ENCODE measurements at regions not wholly inside any gene's neighbourhood (a gene's known extent, or its start where the extent isn't known, plus 50 kb on each side); places are given as distances from the start of the nearest gene placed in this dataset.

DNA sequence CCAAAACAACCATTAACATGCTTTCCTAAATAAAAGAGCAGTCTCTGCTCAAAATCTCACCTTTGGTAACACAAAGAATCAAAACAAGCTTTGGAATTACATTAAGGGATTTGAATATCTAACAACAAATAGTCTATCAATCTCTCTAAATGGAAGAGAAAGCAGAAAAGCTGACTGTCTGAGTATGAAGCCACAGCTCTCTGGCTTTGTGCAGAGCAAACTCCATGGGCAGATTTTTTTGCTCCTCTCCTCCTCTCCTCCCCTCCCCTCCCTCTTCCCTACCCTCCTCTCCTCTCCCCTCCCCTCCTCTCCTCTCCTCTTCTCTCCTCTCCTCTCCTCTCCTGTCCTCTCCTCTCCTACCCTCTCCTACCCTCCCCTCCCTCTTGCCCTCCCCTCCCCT is 329.5 kb upstream of the ETAA1 start:
- Histone ChIP-seq H2AFZ (ENCODE audit: insufficient read depth, low read depth, low read length, poor library complexity, severe bottlenecking) (no peak overlapping the region), H3K9me3 (ENCODE audit: control extremely low read depth in 1 of 3, control insufficient read depth in 2 of 3, insufficient read depth in 1 of 3, low read length in 2 of 3) (no peaks in the 10 kb centered on the region), H3K79me2 (ENCODE audit: control insufficient read depth, insufficient read depth, low read length) (no peaks in the 10 kb centered on the region), H3K4me3 (ENCODE audit: control extremely low read depth in 1 of 5, extremely low read depth in 1 of 5, insufficient read depth in 1 of 5, low read depth in 2 of 5, low read length in 4 of 5) (no peak overlapping the region), H4K20me1 (ENCODE audit: control insufficient read depth, insufficient read depth, low read length, poor library complexity, severe bottlenecking) (no peaks in the 10 kb centered on the region), H3K36me3 (replicated peaks in 1 of 2; ENCODE audit: control extremely low read depth in 1 of 2, control insufficient read depth in 1 of 2, extremely low read depth in 1 of 2, insufficient read depth in 2 of 2, low read length in 1 of 2) (no peaks in the 10 kb centered on the region), H3K27me3 (replicated peaks in 1 of 4; ENCODE audit: control extremely low read depth in 1 of 4, control insufficient read depth in 3 of 4, insufficient read depth in 4 of 4, low read length in 3 of 4) (no peaks in the 10 kb centered on the region), H3K4me2 (replicated peaks; ENCODE audit: low read depth, low read length, poor library complexity, severe bottlenecking) (no peak overlapping the region), H3K4me1 (ENCODE audit: control insufficient read depth in 2 of 2, insufficient read depth in 2 of 2, low read length in 2 of 2) (no peaks in the 10 kb centered on the region), H3K27ac (ENCODE audit: low read length in 2 of 2) (no peak overlapping the region), H3K9ac (ENCODE audit: low read length) (no peak overlapping the region)
- H3K27me3 Mint-ChIP-seq, result no peaks in the 10 kb centered on the region
- no peaks in the 10 kb centered on the region for H3K9me3 Mint-ChIP-seq (ENCODE audit: insufficient read depth)
- H3K4me3 Mint-ChIP-seq, result no peak overlapping the region
- H3K27ac Mint-ChIP-seq, result no peak overlapping the region
- H3K4me1 Mint-ChIP-seq, result no peaks in the 10 kb centered on the region
- intact Hi-C loops (cut with micrococcal nuclease), result no loop called here
- ChIA-PET POLR2A (no interaction called here), CTCF (no interaction called here)
- DNase-seq, result no peak
- ATAC-seq (ENCODE audit: low read depth), result no peak
- TF ChIP-seq, protein P1, sequence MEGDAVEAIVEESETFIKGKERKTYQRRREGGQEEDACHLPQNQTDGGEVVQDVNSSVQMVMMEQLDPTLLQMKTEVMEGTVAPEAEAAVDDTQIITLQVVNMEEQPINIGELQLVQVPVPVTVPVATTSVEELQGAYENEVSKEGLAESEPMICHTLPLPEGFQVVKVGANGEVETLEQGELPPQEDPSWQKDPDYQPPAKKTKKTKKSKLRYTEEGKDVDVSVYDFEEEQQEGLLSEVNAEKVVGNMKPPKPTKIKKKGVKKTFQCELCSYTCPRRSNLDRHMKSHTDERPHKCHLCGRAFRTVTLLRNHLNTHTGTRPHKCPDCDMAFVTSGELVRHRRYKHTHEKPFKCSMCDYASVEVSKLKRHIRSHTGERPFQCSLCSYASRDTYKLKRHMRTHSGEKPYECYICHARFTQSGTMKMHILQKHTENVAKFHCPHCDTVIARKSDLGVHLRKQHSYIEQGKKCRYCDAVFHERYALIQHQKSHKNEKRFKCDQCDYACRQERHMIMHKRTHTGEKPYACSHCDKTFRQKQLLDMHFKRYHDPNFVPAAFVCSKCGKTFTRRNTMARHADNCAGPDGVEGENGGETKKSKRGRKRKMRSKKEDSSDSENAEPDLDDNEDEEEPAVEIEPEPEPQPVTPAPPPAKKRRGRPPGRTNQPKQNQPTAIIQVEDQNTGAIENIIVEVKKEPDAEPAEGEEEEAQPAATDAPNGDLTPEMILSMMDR (IDR thresholded peaks at IDR 0.05), result no peak
- TF ChIP-seq EZH2 (IDR thresholded peaks at IDR 0.05; ENCODE audit: borderline replicate concordance, insufficient read depth, low read depth, low read length, poor library complexity, severe bottlenecking), result no peak

DNA sequence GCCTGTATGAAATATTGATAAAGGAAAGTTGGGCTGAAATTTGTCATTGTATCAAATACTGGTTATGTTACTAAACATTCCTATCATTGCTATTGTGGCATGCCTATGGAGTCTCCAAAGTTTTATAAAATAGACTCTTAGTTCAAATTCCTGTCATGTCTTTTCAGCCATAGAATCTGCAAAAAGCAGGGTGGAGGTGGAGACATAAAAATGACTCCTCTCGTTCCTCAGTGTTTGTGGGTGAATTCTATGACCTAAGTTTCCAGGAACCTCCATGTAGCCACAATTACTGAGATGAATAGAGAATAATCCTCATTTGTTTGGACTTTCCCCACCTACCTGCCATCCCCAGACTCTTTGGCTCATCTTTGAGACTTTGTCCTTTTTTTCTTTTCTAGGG is 326.3 kb upstream of the ETAA1 start:
- ChIA-PET CTCF (no interaction called here), POLR2A (no interaction called here)
- H3K27ac ChIP-seq (ENCODE audit: low read length in 2 of 2), result no peak overlapping the region
- ATAC-seq (ENCODE audit: low read depth), result no peak
- no peaks in the 10 kb centered on the region for H3K79me2 ChIP-seq (ENCODE audit: control insufficient read depth, insufficient read depth, low read length)
- H4K20me1 ChIP-seq (ENCODE audit: control insufficient read depth, insufficient read depth, low read length, poor library complexity, severe bottlenecking), result no peaks in the 10 kb centered on the region
- no peaks in the 10 kb centered on the region for H3K27me3 Mint-ChIP-seq
- H3K9me3 ChIP-seq (ENCODE audit: control extremely low read depth in 1 of 3, control insufficient read depth in 2 of 3, insufficient read depth in 1 of 3, low read length in 2 of 3), result no peaks in the 10 kb centered on the region
- no peak overlapping the region for H3K4me3 Mint-ChIP-seq
- TF ChIP-seq, protein P1 (IDR thresholded peaks at IDR 0.05), result no peak
- TF ChIP-seq EZH2 (IDR thresholded peaks at IDR 0.05; ENCODE audit: borderline replicate concordance, insufficient read depth, low read depth, low read length, poor library complexity, severe bottlenecking), result no peak
- H2AFZ ChIP-seq (ENCODE audit: insufficient read depth, low read depth, low read length, poor library complexity, severe bottlenecking), result no peak overlapping the region
- DNase-seq, result no peak
- H3K36me3 ChIP-seq (replicated peaks in 1 of 2; ENCODE audit: control extremely low read depth in 1 of 2, control insufficient read depth in 1 of 2, extremely low read depth in 1 of 2, insufficient read depth in 2 of 2, low read length in 1 of 2), result no peaks in the 10 kb centered on the region
- intact Hi-C loops (cut with micrococcal nuclease), result no loop called here
- no peak overlapping the region for H3K4me2 ChIP-seq (replicated peaks; ENCODE audit: low read depth, low read length, poor library complexity, severe bottlenecking)
- H3K4me1 Mint-ChIP-seq, result no peaks in the 10 kb centered on the region
- H3K27me3 ChIP-seq (replicated peaks in 1 of 4; ENCODE audit: control extremely low read depth in 1 of 4, control insufficient read depth in 3 of 4, insufficient read depth in 4 of 4, low read length in 3 of 4), result no peaks in the 10 kb centered on the region
- H3K4me1 ChIP-seq (ENCODE audit: control insufficient read depth in 2 of 2, insufficient read depth in 2 of 2, low read length in 2 of 2), result no peaks in the 10 kb centered on the region
- no peak overlapping the region for H3K9ac ChIP-seq (ENCODE audit: low read length)
- WGBS (ENCODE audit: insufficient coverage), result no CpG with 5 or more reads among the region's 1 CpG
- no peak overlapping the region for H3K27ac Mint-ChIP-seq
- no peak overlapping the region for H3K4me3 ChIP-seq (ENCODE audit: control extremely low read depth in 1 of 5, extremely low read depth in 1 of 5, insufficient read depth in 1 of 5, low read depth in 2 of 5, low read length in 4 of 5)
- H3K9me3 Mint-ChIP-seq (ENCODE audit: insufficient read depth), result peaks cover 2% of the 10 kb centered on the region
